ENCODE measurements at regions not wholly inside any gene's neighbourhood (a gene's known extent, or its start where the extent isn't known, plus 50 kb on each side); places are given as distances from the start of the nearest gene placed in this dataset.

- no peak for TF ChIP-seq POLR2AphosphoS5 (IDR thresholded peaks at IDR 0.05; ENCODE audit: borderline replicate concordance, low read depth, low read length)
- TF ChIP-seq EZH2 (IDR thresholded peaks at IDR 0.05): no peak
- TF ChIP-seq FOXP2 (optimal IDR thresholded peaks at IDR 0.05; ENCODE audit: control extremely low read depth, extremely low read length, insufficient read depth): no peak
These were observed 124.6 kb upstream of the SLC10A2 start for GRCh38 chr13:103190841-103191240.

All from SK-N-MC (cell line).